ENCODE measurements at regions not wholly inside any gene's neighbourhood (a gene's known extent, or its start where the extent isn't known, plus 50 kb on each side); places are given as distances from the start of the nearest gene placed in this dataset.
"Not testable (repeated sequence)": the region's sequence is repeated elsewhere in the genome, so short reads cannot be mapped to it uniquely, and the experiment has no call there.

DNA sequence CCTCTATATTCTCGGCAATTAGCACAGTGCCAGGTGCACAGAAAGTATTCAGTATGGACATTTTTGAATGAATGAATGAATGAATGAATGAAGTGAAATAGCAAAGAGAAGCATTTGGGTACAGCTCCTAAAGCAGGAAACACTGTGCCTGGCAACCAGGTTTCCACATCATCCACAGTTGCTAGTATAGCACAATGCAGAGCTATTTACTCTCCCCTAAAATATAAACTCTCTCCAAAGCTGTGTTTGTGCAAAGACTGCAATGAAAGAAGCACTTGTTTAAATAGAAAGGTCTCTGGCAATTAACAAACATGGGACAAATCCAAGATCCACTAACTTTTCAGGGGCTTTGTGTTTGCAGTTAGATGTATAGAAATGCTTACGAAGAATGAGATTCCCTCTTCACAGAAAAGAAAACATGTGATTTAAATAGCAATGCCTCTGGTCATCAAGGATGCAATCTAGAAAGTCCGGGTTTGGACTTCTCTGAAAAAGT, 103.0 kb upstream of the OPCML start:
- DNase-seq, result no peak

GRCh38 chr11:133628371-133628770, 96.1 kb upstream of the OPCML start:
- not testable (repeated sequence) for DNase-seq

DNA sequence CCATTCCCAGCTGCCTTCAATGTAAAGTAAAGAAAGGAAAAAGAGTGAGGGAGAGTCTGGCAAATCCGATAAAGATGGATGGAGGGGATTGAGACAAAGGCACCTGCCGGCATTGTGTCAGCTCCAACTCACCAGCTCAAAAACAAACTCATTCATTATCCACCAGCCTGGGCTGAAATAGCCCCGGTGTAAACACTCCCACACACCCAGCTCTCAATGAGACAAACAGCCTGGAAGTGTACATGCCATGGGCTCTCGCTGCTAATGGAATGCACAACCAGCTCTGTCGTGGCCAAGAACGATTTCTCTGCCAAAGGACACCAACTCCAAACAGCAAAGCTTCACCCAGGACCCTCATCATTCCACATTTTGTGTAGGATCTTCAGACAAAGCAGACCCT, 89.3 kb upstream of the OPCML start:
- DNase-seq, result no peak

GRCh38 chr11:133619973-133620372, 87.7 kb upstream of the OPCML start:
- DNase-seq, result no peak

DNA sequence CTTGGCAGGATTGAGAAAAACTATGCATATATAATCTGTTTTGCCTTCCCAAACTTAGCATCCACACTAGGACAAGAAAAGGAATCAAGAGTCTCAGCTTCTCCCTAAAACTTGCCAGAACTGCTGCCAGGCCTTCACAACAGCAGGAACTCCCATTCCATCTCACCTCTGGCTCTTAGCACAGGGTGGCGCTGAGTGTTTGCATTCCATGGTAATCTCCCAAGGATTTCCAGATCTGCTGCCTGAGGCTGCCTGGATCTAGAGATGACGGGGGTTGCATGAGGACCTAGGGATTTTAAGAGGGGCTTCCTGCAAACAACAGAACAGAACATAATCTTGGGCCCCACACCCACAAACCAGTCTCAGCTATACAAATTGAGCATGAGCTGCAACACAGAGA, 87.1 kb upstream of the OPCML start:
- no peak for DNase-seq

DNA sequence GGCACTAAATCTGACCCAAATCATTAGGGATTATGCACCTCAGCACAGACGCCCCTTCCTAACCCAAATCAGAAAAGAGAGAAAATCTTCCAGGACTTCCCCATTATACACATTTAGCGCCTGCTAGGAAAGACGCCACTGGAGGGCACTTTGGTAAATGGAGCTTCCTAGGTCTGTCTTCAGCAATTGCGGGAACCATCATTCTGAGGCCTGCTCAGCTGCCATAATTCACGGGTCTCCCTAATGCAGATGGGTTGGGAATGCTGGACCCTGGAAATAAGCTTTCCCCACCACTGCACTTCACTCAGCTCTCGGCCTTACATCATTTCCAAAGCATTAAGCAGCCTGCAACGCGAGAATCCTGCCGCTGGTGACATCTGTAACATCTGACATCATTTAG, 86.2 kb upstream of the OPCML start:
- DNase-seq, result no peak

DNA sequence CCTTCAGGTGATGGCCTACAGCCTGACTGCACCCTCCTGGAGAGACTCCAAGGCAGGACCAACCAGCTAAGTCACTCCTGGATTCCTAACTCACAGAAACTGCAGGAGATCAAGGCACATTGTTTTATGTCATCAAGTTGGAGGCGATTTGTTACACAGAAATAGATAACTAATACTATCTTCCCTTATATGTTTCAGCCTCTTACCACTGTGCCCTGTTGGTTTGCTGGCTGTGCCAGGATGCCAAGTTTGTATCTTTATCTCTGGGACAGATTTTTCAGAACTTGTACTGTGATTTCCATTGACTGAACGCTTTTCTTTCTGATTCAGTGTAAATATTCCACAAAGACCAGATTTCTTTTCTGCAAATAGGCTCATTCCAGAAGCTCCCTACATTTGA, 76.2 kb upstream of the OPCML start:
- DNase-seq, result no peak

DNA sequence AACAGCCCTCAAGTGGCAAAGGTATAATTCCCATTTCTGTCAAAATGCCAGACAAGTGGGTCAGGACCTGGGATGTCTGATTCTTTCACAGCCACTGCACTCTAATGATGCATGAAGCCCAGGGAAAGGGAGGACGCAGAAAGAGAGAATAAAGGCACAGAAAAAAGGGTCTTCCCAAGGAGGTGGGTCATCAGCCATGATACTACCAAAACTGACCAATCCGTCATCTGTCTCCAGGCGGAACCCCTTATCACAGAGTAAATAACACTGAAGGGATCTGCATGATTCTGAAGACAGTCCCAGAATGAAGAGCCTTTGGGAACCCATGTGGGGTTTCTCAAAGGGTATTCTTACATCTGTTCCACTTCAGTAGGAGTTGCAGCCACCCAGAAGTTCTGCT, 73.8 kb upstream of the OPCML start:
- no peak for DNase-seq

DNA sequence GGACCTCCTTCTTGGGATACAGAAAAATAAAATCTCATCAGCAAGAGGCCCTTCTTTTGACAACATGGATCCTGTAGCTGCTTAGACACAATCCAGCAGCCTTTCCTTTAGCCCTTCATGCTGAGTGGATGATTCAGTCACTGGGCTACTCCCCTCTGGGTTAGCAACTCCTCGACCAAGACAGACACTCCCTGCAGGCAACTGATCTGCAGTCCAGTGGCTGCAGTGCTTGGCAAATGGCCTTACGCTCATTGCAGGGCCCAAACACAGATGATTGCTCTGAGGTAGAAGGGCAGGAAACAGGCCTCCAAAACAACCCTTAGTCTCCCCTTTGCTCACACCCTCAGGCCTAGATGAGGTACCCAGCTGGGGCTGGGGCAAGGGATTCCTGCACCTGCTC, 73.2 kb upstream of the OPCML start:
- DNase-seq, result no peak

GRCh38 chr11:133601641-133602040, 69.3 kb upstream of the OPCML start:
- no peak for DNase-seq

GRCh38 chr11:133600786-133601185, 68.5 kb upstream of the OPCML start:
- DNase-seq, result no peak

- DNase-seq, result no peak
These were observed 68.0 kb upstream of the OPCML start for GRCh38 chr11:133600306-133600705.

- no peak for DNase-seq
These were observed 66.6 kb upstream of the OPCML start for GRCh38 chr11:133598906-133599305.

DNA sequence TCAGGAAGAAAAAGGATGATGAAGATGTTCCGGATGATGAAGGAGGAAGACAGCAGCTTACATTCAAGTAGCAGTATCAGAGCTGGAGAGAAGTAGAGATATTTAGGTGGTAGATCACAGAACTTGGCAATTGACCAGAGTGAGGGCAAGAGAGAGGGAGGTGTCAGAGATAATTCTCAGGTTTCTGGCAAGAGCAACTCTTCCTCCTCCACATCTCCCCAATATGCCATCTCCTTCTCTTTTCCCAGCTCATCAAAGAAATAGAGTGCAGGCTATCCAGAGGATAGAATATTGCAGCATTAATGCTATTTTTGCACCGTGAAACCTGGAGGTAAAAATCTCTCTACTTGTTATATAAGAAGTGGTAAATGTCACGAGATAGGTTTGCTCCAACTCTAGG, 64.9 kb upstream of the OPCML start:
- no peak for DNase-seq

- no peak for DNase-seq
These were observed 63.8 kb upstream of the OPCML start for GRCh38 chr11:133595998-133596590.

DNA sequence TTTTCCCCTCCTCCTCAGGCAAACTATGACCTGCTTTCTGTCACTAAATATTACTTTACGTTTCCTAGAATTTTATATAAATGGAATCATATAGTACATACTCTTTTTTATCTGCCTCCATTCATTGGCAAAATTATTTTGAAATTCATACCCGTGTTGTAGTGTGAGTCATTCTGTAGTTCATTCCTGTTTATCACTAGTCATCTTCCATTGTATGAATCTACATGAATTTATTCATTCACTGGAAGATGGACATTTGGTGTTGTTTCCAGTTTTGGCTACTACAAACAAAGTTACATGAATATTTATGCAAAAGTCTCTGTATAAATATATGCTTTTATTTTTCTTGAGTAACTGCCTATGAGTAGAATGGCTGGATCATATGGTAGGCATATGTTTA, 60.7 kb upstream of the OPCML start:
- no peak for DNase-seq

GRCh38 chr11:133586903-133587517, 54.7 kb upstream of the OPCML start:
- no peak for DNase-seq

- DNase-seq, result no peak
These were observed 50.4 kb upstream of the OPCML start for GRCh38 chr11:133582750-133583149.

GRCh38 chr11:133582326-133582725, 50.0 kb upstream of the OPCML start:
- no peak for DNase-seq
